Neural crest cell (in vitro differentiated cells): ENCODE measurements at regions not wholly inside any gene's neighbourhood (a gene's known extent, or its start where the extent isn't known, plus 50 kb on each side); places are given as distances from the start of the nearest gene placed in this dataset.

Experiments
- DNase-seq: peaks from one replicate; pipeline ENCODE4 v3.0.0; 2021; ENCODE audit warnings: low read depth, mixed read lengths, low spot score
- H3K27ac Mint-ChIP-seq: one replicate; pipeline ENCODE4 v1.8.0; 2021; ENCODE audit warnings: mild to moderate bottlenecking, mixed read lengths; ENCODE audit not compliant: unreplicated experiment
- H3K27me3 Mint-ChIP-seq: 2 replicates; pipeline ENCODE4 v1.8.0; 2021; ENCODE audit warnings: low read depth, mild to moderate bottlenecking, mixed read lengths
- H3K36me3 Mint-ChIP-seq: 2 replicates; pipeline ENCODE4 v1.8.0; 2021; ENCODE audit warnings: low read depth, mild to moderate bottlenecking, mixed read lengths
- H3K4me1 Mint-ChIP-seq: 2 replicates; pipeline ENCODE4 v1.8.0; 2021; ENCODE audit warnings: mixed read lengths
- H3K4me3 Mint-ChIP-seq: one replicate; pipeline ENCODE4 v1.8.0; 2021; ENCODE audit warnings: mild to moderate bottlenecking, mixed read lengths
- H3K9me3 Mint-ChIP-seq: 2 replicates; pipeline ENCODE4 v1.8.0; 2021; ENCODE audit warnings: mixed read lengths
- TF ChIP-seq, protein P1 (sequence below): fragments of 200-600 bp; sonication (generic); conservative IDR thresholded peaks from 2 replicates; pipeline ENCODE4 v1.5.0; 2021; ENCODE audit warnings: antibody characterized with exemption, mild to moderate bottlenecking

DNA sequence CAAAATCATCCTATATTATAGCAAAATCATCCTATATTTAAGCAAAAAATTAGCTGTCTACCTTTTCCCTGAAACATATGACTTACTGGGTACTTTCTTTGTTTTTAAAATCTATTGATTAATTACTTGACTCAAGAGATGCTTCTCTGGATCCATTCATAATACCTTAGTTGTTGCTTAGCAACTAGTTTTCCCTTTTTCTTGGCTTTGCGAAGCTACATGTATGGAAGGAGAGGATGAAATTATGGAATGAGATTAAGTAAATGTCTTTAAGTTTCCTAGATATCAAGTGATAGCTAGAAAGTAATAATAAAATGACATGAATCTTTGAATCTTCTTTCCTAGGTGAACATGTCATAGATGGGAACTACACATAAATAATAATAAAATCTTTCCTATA, 1033.2 kb upstream of the FAM98A start:
- TF ChIP-seq, protein P1, sequence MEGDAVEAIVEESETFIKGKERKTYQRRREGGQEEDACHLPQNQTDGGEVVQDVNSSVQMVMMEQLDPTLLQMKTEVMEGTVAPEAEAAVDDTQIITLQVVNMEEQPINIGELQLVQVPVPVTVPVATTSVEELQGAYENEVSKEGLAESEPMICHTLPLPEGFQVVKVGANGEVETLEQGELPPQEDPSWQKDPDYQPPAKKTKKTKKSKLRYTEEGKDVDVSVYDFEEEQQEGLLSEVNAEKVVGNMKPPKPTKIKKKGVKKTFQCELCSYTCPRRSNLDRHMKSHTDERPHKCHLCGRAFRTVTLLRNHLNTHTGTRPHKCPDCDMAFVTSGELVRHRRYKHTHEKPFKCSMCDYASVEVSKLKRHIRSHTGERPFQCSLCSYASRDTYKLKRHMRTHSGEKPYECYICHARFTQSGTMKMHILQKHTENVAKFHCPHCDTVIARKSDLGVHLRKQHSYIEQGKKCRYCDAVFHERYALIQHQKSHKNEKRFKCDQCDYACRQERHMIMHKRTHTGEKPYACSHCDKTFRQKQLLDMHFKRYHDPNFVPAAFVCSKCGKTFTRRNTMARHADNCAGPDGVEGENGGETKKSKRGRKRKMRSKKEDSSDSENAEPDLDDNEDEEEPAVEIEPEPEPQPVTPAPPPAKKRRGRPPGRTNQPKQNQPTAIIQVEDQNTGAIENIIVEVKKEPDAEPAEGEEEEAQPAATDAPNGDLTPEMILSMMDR: no peak
- Mint-ChIP-seq H3K36me3 (no peaks in the 10 kb centered on the region), H3K27me3 (no peaks in the 10 kb centered on the region), H3K4me3 (no peak overlapping the region), H3K4me1 (no peaks in the 10 kb centered on the region), H3K9me3 (no peaks in the 10 kb centered on the region), H3K27ac (no peak overlapping the region)
- no peak for DNase-seq

DNA sequence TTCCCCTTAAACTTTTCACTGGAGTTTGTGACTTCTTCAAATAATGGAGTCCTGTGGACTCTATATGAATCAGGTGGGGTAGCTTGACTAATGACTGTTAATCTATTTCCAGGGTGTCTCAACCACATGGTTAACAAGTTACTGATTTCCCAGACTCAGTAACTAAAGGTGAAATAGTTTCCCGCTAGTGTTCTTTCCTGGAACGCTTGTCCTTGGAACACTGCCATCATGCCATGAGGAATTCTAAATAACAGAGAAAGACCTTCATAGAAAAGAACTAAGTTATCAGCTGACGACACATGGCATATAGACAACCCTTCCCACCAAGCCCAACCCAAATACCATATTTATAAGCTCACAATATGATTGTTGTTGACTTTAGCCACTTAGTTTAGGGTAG, 1027.9 kb upstream of the FAM98A start:
- no peak for DNase-seq
- Mint-ChIP-seq H3K36me3 (no peaks in the 10 kb centered on the region), H3K27ac (no peak overlapping the region), H3K27me3 (no peaks in the 10 kb centered on the region), H3K4me3 (no peak overlapping the region), H3K9me3 (no peaks in the 10 kb centered on the region), H3K4me1 (no peaks in the 10 kb centered on the region)
- TF ChIP-seq, protein P1: no peak

DNA sequence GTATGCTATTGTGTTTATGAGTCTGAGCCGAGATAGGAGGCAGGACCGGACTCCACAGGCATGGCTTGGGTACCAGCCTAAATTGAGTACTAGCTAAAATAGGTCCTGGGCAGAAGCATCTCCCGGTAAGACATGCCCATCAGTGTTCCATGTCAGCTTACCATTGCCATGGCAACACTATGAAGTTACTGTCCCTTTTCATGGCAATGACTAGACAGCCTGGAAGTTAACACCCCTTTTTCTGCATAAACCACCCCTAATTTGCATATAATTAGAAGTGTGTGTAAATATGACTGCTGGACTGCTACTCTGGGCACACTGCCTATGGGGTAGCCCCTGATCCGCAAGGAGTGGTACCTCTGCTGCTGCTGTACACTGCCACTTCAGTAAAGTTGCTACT, 1005.1 kb upstream of the FAM98A start:
- peaks cover 5% of the 10 kb centered on the region for H3K9me3 Mint-ChIP-seq
- H3K4me3 Mint-ChIP-seq: no peak overlapping the region
- no peak overlapping the region for H3K27ac Mint-ChIP-seq
- no peaks in the 10 kb centered on the region for H3K4me1 Mint-ChIP-seq
- TF ChIP-seq, protein P1: no peak
- peaks cover 3% of the 10 kb centered on the region for H3K27me3 Mint-ChIP-seq
- DNase-seq: no peak
- H3K36me3 Mint-ChIP-seq: no peaks in the 10 kb centered on the region

DNA sequence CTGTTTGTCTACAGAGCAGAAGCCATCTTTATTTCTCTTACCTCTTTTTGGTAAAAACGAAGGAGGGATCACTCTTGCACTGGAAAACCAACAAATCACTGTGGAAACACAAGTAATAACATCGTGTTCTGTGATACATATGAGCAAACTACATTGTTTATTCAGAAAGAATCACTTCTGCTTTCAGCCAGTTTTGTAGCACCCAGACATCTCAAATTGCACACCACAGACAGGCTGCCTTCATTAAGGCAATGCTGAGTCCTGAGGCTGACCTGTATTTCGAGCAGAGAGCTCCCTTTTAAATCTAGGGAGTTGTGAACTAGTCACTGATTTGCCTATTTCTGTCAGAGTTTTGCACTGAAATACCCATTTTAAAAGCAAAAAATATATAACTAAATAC, 1003.2 kb upstream of the FAM98A start:
- Mint-ChIP-seq H3K27ac (no peak overlapping the region), H3K27me3 (peaks cover 3% of the 10 kb centered on the region), H3K4me3 (no peak overlapping the region), H3K36me3 (no peaks in the 10 kb centered on the region), H3K4me1 (no peaks in the 10 kb centered on the region), H3K9me3 (peaks cover 3% of the 10 kb centered on the region)
- DNase-seq: no peak
- TF ChIP-seq, protein P1: no peak

DNA sequence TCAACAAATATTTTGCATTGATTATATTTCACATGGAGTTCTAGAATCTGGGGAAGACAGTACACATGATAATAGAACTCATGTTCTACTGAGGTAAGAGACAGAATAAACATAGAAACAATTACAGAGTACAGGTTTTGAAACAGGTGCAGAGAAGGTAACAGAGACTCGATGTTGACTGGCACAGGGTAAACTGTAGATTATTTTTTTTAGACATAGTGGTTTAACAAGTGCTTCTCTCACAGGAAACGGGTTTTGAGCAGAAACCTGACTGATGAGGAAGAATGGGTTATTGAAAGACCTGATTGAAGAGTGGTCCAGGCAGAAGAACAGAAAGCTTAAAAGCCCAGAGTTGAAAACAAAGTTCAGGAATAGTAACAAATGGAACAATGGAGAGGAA, 1002.5 kb upstream of the FAM98A start:
- TF ChIP-seq, protein P1: no peak
- H3K36me3 Mint-ChIP-seq: no peaks in the 10 kb centered on the region
- DNase-seq: no peak

DNA sequence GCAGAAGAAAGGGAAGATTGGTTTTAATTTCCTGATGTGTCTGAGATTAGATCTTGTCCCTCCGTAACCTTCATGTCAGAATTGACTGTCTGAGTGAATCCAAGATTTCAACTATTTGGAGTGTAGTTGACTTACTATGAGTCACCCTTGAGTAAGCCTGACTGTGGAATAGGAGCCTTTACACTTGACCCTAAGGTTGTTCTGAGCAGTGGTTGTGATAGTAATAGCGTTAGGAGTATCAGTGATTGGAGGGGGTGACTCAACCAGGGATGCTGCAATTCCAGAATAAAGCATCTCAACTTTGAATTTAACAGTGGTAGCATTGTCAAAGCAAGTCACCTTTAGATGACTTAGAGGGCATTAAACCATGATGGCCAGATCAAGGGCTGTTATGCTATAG, 979.5 kb upstream of the FAM98A start:
- Mint-ChIP-seq H3K4me3 (no peak overlapping the region), H3K36me3 (no peaks in the 10 kb centered on the region), H3K9me3 (peaks cover 3% of the 10 kb centered on the region), H3K4me1 (no peaks in the 10 kb centered on the region), H3K27me3 (no peaks in the 10 kb centered on the region), H3K27ac (no peak overlapping the region)
- TF ChIP-seq, protein P1: no peak
- no peak for DNase-seq

More for the DNA sequence above, 1002.5 kb upstream of the FAM98A start:
- Mint-ChIP-seq H3K27me3 (peaks cover 3% of the 10 kb centered on the region), H3K27ac (no peak overlapping the region), H3K9me3 (peaks cover 3% of the 10 kb centered on the region), H3K4me3 (no peak overlapping the region), H3K4me1 (no peaks in the 10 kb centered on the region)
